Fibroblast of skin of right quadriceps (primary cell): ENCODE measurements at regions not wholly inside any gene's neighbourhood (a gene's known extent, or its start where the extent isn't known, plus 50 kb on each side); places are given as distances from the start of the nearest gene placed in this dataset.
A peak's percentile ranks its signal among the peaks of the same experiment; 100 is the strongest.
"Not testable (repeated sequence)": the region's sequence is repeated elsewhere in the genome, so short reads cannot be mapped to it uniquely, and the experiment has no call there.

ENCODE experiments used
- DNase-seq: peaks from one replicate; pipeline ENCODE4 v3.0.0-alpha.2; 2013

DNA sequence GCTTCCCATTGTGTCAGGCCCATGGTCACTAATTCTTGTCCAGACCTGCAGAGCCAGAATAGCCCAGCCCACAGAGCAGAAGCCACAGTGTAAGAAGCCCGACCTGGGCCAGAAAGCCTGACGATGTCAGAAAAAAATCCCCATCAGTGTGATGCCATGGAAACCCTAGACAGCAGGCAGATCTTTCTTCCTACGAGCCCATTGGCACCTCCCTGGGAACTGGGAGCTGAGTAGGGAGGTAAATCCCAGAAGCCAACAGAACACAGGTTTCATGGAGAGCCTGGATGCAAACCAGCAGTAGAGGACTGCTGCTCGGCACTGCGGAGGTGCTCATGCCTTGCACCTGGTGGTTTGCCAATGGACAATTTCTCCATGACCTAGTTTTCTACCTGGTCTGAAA is 82.2 kb upstream of the SLC22A16 start:
- DNase-seq, result no peak

DNA sequence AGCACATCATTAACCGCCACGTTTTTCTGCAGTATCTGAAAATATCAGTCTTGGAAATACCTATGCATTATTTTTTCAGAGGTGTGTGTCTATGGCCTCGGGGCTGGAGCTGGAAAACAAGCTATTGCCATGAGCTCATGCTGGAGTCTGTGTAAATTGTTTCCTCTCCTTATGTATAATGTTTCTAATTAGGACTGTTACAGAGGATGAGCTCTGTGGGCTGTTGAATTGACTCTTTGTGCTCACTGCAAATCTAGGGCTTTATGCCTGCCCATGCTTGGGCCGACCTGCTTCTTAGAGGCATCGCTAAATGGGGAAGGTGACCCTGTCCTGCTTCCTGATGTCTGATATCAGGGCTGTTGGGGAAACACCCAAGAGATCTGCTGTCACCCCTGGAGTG is 80.8 kb upstream of the SLC22A16 start:
- DNase-seq, result no peak

DNA sequence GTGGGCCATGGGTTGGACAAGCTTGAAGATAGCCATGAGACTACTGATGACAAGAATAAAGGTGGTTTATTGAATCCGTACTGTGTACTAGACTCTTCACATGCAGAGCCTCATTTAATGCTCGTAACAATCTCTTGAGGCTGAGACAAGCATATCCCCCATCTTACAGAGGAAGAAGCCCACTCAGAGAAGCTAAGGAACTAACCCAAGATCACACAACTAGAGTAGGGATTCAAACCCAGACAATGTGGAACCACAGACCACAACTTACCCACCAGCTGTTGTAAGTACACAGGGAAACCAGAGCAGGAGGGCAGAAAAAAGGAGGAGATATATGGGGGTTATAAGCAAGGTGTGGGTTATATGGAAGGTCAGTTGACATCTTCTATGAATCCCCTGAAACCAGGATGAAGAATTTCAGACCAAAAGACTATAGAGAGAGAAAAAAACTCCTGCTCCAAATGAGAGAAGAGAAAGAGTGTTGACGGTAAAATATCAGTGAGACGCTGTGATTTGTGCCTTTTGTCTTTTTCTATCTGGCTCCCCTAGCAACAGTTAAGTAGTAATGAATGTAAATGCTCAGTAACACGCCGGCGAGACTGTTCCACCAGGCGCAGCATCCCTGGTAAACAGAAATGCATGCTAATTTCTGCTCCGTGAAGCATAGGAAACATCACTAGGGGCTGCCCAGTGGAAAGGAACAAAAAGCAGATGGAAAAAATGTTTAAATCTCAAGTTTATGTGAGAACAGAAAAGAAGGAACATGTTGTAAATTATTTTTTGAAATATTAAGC is 80.1 kb upstream of the SLC22A16 start:
- no peak for DNase-seq

DNA sequence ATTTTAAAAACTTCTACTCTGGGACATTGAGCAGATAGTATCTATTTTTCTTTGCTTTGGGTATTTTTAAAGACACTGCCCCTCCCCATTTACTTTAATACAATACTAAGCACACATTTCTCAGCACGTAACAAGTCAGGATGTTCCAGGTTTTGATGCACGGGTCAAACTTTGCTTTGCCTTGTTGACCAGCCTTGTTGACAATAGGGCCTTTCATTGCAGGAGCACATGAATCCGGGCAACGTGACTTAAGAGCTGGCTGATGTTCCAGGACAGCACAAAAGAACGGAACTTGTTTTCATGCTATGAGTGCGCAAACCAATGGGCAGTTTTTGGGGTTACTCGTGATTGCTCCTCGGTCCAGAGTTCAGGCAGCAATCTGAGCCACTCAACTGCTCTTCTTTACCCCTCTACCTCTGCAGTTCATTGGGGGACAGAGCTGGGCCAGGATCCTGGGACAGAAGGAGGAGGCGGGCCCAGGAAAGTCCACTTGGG is 78.6 kb upstream of the SLC22A16 start:
- DNase-seq, result no peak

DNA sequence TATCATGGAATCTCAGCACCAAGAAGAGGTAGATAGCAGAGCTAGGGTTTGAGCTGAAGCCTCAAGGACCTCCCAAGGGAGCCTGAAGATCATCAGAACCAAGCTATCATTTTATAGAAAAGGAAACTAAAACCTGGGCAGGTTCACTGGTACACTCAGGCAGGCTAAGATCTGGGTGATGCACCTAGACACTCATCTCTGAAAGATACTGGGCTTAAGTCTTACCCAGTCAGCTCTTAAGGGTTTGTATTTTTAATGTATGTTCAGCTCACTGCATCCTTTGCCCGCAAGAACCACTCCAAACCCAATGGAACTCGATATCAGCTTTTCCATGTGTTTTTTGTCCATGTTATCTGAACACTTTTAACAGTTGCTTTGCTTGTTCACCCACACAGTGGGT is 78.0 kb upstream of the SLC22A16 start:
- no peak for DNase-seq

DNA sequence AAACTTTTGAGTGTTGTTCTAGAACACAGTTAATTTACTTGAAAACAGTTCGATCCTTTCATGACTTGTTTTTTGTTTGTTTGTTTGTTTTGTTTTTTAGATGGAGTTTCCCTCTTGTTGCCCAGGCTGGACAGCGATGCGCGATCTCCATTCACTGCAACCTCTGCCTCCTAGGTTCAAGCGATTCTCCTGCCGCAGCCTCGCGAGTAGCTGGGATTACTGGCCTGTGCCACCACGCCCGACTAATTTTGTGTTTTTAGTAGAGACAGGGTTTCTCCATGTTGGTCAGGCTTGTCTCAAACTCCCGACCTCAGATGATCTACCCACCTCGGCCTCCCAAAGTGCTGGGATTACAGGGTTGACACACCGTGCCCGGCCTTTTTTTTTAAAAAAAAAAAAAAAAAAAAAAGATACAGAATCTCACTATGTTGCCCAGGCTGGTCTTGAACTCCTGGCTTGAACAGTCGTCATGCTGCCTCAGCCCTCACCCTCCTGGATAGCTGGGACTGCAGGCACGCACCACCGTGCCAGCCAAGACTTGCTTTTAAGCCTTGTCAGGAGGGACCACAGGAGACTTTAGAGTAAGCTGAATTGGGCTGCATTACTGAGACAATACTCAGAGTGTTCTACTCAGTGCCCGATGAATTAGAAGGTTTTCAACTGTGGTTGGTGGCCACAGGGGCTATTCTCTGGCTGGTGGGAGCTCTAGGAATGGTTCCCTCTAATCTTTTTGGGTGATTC is 76.7 kb upstream of the SLC22A16 start:
- no peak for DNase-seq

DNA sequence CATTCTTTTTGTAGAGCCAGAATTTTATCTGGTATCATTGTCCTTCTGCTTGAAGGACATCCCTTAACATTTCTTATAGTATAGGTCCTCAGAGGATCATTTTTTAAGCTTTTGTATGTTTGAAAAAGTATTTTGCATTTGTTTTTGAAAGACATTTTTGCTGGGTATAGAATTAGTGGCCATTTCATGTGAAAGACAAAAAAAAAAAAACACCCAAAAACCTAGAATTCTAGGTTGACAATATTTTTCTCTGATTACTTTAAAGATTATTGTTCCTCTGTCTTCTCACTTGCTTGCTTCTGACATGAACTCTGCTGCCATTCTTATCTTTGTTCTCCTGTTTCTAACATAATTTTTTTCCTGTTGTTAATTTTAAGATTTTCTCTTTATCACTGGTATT is 75.7 kb upstream of the SLC22A16 start:
- DNase-seq, result no peak

DNA sequence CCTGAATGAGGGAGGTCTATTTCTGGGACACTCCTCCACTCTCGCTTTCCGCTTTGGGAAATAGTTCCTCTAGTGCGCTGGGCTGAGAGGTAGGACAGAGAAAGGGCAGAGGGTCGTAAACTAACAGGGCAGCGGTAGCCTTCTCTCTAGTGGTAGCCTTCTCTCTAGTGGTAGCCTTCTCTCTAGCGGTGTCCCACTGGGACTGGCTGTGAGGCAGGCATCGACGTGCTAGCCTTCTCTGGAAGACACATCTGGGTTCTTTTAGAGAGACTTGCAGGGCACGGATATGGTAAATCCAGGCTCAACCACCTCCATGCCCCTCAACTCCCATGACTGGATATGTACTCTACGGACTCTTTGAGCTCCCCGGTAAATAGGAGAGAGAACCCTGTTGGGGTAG is 74.7 kb upstream of the SLC22A16 start:
- DNase-seq, result no peak

DNA sequence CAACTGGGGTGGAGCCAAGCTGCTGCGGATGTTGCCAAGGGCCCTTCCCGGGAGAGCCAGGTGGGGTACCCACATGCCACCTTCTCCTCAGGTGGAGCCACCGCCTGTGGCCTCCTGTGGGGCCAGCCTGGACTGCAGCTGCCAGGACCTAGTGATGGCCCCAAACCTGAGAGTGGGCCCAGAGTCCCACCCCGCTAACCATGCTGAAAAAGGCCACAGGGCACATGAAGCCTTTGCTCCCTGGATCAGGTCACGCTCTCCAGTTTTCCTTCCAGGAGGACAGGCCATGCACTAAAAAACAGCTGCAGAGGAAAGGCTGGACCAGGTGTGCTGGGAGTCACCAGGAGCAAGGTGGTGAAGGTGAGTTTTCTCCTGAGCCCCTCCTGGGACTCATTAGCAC is 73.9 kb upstream of the SLC22A16 start:
- no peak for DNase-seq

DNA sequence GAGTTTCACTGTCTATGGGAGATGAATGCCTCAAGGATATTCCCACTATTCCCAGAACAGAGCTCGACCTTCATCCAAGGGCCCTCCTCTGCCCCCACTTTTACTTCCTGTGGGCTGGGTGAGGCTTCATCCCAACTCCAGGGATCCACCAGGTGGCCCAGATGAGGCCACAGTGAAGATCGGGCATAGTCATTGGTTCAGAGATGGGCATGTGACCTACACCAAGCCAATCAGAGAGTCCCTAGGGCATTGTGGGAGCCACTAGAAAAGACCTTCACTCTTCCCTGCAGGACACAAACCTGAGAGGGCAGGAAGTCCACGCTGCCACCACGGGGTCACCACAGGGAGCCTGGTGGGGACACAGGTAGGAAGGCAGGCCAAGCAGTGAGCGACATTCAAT is 72.9 kb upstream of the SLC22A16 start:
- no peak for DNase-seq

DNA sequence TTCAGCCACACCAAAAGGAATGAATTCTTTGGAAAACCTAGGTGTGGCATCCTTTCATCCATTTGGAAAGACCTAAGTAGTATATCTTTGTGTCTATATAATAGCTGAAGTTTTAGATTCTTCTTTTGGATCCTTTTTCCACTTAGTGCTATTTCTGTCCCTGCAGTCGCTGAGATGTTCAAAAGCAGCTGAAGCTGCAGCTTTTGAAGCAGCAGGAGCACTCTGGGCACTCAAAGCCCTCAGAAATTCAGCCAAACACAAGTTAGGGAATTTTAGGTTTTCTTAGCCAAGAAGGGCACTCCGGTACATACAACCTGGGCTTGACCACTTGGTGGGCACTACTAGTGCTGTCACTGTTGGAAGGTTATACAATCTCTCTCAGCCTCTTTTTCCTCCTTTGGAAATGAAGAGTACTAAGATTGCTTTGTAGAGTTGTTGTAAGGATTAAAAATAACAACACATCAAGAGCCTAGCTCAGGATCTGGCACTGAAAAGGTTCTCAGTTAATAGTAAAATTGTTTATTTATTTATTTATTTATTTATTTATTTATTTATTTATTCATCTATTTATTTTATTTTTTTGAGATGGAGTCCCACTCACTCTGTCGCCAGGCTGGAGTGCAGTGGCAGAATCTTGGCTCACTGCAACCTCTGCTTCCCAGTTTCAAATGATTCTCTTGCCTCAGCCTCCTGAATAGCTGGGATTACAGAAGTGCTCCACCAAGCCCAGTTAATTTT is 71.9 kb upstream of the SLC22A16 start:
- DNase-seq, result no peak

DNA sequence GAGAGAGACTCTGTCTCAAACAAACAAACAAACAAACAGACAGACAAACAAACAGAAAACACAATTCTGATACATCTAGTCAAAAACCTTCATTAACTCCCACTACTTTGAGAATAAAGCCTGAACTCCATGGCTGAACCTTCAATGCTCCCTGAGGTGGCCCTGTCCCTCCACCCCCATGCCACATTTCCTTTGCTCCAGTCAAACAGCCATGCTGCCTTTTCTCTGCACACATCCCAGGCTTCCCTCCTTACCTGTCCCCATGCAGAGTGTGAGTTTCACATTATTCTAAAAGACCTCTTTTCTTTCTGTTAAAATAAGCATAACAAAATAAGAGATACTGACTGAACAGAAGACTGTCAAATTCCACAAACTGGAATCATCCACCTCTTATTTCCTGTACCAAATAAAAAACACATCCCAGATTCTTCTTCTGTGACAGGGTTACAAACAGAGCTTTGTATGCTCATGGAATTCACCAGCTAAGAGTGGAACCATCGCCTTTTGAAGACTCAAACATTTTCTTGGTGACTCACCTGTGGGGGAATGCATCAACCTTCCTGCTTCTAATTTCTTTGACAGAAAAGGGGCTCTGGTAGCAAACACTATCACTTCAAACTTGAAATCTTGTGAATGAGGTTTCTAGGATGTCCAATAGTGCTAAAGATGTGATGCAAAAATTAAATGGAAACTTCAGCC is 71.0 kb upstream of the SLC22A16 start:
- DNase-seq, result peak; percentile 85

DNA sequence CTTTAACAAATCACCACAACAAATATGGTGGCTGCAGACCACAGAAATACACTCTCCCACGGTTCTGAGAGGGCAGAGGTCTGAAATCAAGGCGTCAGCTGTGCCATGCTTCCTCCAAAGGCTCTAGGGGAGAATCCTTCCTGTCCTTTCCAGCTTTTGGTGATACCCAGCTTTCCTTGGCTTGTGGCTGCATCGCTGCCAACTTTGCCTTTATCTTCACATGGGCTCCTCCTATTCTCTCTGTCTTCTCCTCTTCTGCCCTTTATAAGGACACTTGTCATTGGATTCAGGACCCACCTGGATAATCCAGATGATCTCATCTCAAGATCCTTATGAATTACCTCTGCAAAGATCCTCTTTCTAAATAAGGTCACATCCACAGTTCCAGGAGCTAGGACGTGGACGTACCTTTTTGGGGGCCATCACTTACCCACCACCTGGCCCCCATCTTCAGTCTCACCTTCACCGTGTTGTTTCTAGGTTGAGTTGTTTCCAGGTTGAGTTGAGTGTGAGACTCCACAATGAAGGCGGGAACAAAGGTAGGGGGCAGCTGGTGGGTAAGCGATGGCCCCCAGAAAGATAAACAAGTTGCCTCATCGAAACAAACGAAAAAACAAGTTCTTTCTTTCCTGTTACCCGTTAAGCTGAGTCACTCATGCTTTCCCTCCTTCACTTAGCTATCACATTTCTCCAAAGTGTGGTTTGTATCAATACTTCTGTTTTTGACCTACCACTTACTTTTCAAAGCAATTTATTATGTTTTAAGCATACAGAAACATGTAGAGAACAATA is 68.9 kb upstream of the SLC22A16 start:
- DNase-seq, result no peak

DNA sequence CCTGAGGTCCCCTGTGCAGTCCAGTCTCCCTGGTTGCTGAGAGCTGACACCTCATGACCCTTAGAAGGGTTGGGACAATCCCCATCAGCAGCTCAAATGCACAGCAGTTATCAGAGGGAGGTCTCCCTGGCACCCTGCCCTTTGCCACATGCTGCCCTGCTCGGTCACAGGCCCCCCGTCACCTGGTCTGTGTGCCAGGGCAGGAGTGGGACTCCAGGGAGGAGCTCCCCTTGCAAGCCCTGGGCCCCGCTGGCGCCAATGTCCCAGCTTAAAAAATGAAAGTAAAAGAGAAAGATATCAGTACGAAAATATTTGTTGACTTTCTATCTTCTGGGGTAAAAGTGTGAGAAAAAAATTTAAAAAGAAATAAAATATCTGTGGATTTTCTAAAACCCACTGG is 68.1 kb upstream of the SLC22A16 start:
- DNase-seq, result no peak

DNA sequence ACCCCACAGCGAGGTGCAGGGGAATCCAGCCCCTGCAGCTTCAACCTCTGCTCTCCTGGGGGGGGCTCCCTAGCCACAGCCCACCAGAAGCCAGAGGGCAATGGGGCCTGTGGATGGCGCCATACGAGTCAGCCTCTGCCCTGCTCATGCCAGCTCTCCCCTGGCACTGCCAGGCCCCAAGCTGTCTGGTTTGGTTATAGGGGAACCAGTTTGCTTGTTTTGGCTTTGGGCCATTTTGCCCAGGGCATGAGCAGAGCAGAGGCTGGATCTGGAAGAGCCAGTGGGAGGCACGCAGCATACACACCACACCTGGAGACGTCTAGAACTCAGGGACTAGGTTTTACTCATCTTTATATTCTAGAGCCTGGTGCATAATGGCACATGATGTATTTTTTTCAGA is 66.7 kb upstream of the SLC22A16 start:
- no peak for DNase-seq

DNA sequence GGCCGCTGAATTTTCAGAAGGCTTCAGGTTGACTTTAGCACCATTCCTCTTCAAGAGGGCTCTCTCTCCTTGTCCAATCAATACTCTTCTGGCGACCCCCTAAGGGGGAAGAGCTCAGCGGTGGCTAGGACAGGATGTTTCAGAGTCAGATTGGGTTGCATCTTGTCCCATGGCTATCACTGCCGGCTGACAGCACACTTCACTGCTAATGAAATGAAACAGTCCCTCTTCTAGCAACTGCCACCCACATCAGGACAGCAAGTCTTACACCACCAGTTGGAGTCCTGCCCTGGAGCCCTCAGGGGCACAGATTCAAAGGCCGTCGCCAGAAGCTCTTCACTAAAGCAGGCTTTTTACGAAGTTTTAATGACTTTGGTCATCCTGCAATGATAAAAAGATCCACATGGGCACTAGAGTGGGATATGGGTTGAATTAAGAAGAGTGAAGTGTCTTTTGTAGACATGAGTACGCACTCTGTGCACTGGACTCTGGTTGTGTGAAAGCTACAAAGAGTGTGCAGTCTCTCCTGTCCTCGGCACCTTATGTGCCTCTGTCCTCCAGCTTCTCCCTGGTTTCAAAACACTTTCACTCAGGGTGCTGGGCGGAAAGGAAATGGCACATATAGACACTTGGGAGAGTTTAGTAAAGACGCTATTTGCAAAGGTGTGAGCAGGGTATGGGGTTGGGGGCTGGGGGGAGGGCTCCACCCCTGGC is 66.1 kb upstream of the SLC22A16 start:
- no peak for DNase-seq

DNA sequence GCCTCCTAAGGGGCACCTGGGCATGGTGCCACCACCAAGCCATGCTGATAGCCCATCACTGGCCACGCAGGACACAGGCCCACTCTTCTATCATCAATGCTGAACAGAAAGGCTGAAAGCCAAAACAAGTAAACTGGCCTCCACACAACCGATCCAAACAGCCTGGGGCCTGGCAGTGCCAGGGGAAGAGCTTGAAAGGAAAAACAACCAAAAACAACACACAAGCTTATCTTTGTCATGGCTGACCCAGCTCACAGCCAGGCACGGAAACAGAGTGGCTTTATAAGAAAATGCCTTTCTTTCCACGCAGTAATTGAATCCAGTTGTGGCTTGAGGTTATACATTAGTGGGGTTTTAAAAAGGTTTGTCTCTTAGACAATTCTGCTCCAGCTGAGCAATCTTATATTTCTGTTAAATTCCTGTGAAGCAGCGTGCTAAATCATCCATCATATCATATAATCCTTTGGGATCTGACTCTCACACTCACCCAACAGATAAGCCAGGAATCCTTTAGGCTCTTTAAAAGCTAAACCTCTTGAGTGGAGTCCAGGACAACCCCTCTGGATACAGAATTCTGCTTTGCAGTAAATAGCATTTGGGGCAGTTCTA is 65.4 kb upstream of the SLC22A16 start:
- peak; percentile 47 for DNase-seq

DNA sequence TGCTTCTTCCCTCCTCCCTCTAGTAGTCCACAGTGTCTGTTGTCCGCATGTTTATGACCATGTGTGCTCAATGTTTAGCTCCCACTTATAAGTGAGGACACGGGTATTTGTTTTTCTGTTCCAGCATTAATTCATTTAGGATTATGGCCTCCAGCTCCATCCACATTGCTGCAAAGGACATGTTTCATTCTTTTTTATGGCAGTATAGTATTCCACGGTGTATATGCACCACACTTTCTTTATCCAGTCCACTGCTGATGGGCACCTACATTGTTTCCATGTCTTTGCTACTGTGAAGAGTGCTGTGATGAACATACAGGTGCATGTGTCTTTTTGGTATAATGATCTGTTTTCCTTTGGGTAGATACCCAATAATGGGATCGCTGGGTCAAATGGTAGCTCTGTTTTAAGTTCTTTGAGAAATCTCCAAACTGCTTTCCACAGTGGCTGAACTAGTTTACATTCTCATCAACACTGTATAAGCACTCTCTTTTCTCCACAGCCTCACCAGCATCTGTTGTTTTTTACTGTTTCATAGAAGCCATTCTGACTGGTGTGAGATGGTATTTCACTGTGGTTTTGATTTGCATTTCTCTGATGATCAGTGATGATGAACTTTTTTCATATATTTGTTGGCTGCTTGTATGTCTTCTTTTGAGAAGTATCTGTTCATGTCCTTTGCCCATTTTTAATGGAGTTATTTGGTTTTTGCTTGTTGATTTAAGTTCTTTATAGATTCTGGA is 63.0 kb upstream of the SLC22A16 start:
- not testable (repeated sequence) for DNase-seq

DNA sequence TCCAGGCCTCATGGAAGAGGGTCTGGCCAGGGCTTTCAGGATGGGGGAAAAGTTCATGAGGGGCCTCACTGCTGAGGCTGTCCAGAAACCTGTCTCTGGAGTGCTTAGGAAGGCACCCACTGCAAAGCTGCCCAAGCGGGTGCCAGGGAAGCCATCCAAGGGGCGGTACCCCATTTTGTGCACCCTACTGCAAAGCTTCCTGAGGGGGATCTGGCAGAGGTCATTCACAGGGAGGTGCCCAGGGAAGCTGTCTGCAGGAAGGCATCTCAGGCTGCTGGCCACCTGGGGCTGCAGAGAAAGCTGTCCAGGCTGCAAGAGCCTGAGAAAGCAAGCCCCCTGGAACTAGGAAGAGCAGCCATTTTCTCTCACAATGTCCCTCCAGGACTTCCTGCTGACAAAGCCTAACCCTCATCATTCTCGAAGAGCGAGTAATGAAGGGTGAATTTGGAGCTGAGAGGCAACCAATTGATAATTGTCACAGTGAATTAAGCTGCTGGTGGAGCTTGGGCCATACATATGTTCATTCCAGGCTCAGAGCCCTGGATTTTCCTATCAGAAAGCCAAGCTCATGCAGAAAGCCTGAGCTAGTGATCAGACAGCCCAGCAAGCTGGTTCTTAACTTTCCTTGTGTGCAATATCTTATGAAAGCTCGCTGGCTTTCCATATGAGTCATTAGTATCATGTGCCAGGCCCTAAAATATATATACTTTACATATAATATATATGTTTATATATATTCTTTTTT is 62.2 kb upstream of the SLC22A16 start:
- DNase-seq, result peak; percentile 19
